SK-N-SH treated with all-trans-retinoic acid at 6 μM for 48 hours (cell line): ENCODE measurements at regions not wholly inside any gene's neighbourhood (a gene's known extent, or its start where the extent isn't known, plus 50 kb on each side); places are given as distances from the start of the nearest gene placed in this dataset.

Source experiments
- ATAC-seq: fragments of 200-7000 bp; cut with Tn5 transposase; 3 replicates; pipeline ENCODE4 v1.9.1; 2020; ENCODE audit warnings: mild to moderate bottlenecking, moderate library complexity
- ARNTL ChIP-seq: fragments of 450-650 bp; formaldehyde crosslinking; IDR thresholded peaks from 2 replicates; pipeline ENCODE4 v1.5.0; 2020; ENCODE audit warnings: low read depth, mild to moderate bottlenecking, moderate library complexity, borderline replicate concordance
- BACH2 ChIP-seq: fragments of 250-450 bp; sonication (Bioruptor Pico); IDR thresholded peaks from 2 replicates; pipeline ENCODE4 v1.9.0; 2021; ENCODE audit warnings: mild to moderate bottlenecking, borderline replicate concordance
- CREB5 ChIP-seq: fragments of 250-450 bp; sonication (Bioruptor Pico); IDR thresholded peaks from 2 replicates; pipeline ENCODE4 v1.5.1; 2020; ENCODE audit warnings: low read depth, mild to moderate bottlenecking, moderate library complexity
- CSDC2 ChIP-seq: fragments of 250-450 bp; sonication (Bioruptor Pico); IDR thresholded peaks from 2 replicates; pipeline ENCODE4 v1.5.0; 2020; ENCODE audit warnings: mild to moderate bottlenecking, moderate library complexity
- ISL1 ChIP-seq: fragments of 250-450 bp; sonication (Bioruptor Pico); IDR thresholded peaks from 2 replicates; pipeline ENCODE4 v2.1.2; 2022; ENCODE audit warnings: mild to moderate bottlenecking, moderate library complexity
- OSR1 ChIP-seq: fragments of 250-450 bp; sonication (Bioruptor Pico); IDR thresholded peaks from 2 replicates; pipeline ENCODE4 v1.8.0; 2022; ENCODE audit warnings: moderate library complexity, mild to moderate bottlenecking, inconsistent platforms
- PATZ1 ChIP-seq: fragments of 250-450 bp; sonication (Bioruptor Pico); IDR thresholded peaks from 2 replicates; pipeline ENCODE4 v1.8.0; 2020; ENCODE audit warnings: mild to moderate bottlenecking, moderate library complexity, borderline replicate concordance
- POU6F1 ChIP-seq: fragments of 250-450 bp; sonication (Bioruptor Pico); IDR thresholded peaks from 2 replicates; pipeline ENCODE4 v1.8.0; 2021; ENCODE audit warnings: low read depth, mild to moderate bottlenecking, moderate library complexity, borderline replicate concordance
- PPARA ChIP-seq: fragments of 250-450 bp; sonication (Bioruptor Pico); IDR thresholded peaks from 2 replicates; pipeline ENCODE4 v1.5.0; 2020; ENCODE audit warnings: mild to moderate bottlenecking, borderline replicate concordance
- RARB ChIP-seq: fragments of 250-450 bp; sonication (Bioruptor Pico); IDR thresholded peaks from 2 replicates; pipeline ENCODE4 v1.8.0; 2021; ENCODE audit warnings: mild to moderate bottlenecking, moderate library complexity
- SNAI2 ChIP-seq: fragments of 250-450 bp; sonication (Bioruptor Pico); IDR thresholded peaks from 2 replicates; pipeline ENCODE4 v1.5.0; 2020; ENCODE audit warnings: mild to moderate bottlenecking, moderate library complexity
- TCF4 ChIP-seq: fragments of 250-450 bp; sonication (Bioruptor Pico); IDR thresholded peaks from 2 replicates; pipeline ENCODE4 v1.8.0; 2021; ENCODE audit warnings: mild to moderate bottlenecking, moderate library complexity, borderline replicate concordance
- TOX ChIP-seq: fragments of 250-450 bp; sonication (Bioruptor Pico); IDR thresholded peaks from 2 replicates; pipeline ENCODE4 v1.8.0; 2021; ENCODE audit warnings: mild to moderate bottlenecking, moderate library complexity, borderline replicate concordance
- TSHZ2 ChIP-seq: fragments of 250-450 bp; sonication (Bioruptor Pico); IDR thresholded peaks from 2 replicates; pipeline ENCODE4 v1.5.0; 2020; ENCODE audit warnings: mild to moderate bottlenecking, moderate library complexity
- ZC3H10 ChIP-seq: fragments of 250-450 bp; sonication (Bioruptor Pico); IDR thresholded peaks from 2 replicates; pipeline ENCODE4 v1.5.1; 2021; ENCODE audit warnings: mild to moderate bottlenecking, moderate library complexity
- ZFP3 ChIP-seq: fragments of 250-450 bp; sonication (Bioruptor Pico); IDR thresholded peaks from 2 replicates; pipeline ENCODE4 v1.5.0; 2020; ENCODE audit warnings: mild to moderate bottlenecking, moderate library complexity
- ZFP30 ChIP-seq: fragments of 450-650 bp; formaldehyde crosslinking; IDR thresholded peaks from 2 replicates; pipeline ENCODE4 v1.5.0; 2022; ENCODE audit warnings: mild to moderate bottlenecking, moderate library complexity
- ZNF565 ChIP-seq: fragments of 450-650 bp; formaldehyde crosslinking; conservative IDR thresholded peaks from 2 replicates; pipeline ENCODE4 v1.5.0; 2020; ENCODE audit warnings: low read depth, mild to moderate bottlenecking, moderate library complexity
- ZNF70 ChIP-seq: fragments of 450-650 bp; formaldehyde crosslinking; IDR thresholded peaks from 2 replicates; pipeline ENCODE4 v1.5.0; 2020; ENCODE audit warnings: mild to moderate bottlenecking, moderate library complexity
- ZNF8 ChIP-seq: fragments of 450-650 bp; formaldehyde crosslinking; IDR thresholded peaks from 2 replicates; pipeline ENCODE4 v1.5.0; 2020; ENCODE audit warnings: mild to moderate bottlenecking, moderate library complexity

GRCh38 chr4:100674976-100675375 is 157.2 kb upstream of the EMCN start (continued):
- TF ChIP-seq CREB5 (CRISPR knock-in tag) (no peak), CSDC2 (no peak), ARNTL (CRISPR knock-in tag) (no peak), ZNF8 (CRISPR knock-in tag) (no peak), TCF4 (CRISPR knock-in tag) (no peak), ZFP30 (CRISPR knock-in tag) (no peak), POU6F1 (no peak)

- ATAC-seq: no peak
- TF ChIP-seq ZNF8 (CRISPR knock-in tag) (no peak), ARNTL (CRISPR knock-in tag) (no peak), POU6F1 (no peak), OSR1 (no peak), SNAI2 (no peak), CSDC2 (no peak), RARB (CRISPR knock-in tag) (no peak), ZFP3 (CRISPR knock-in tag) (no peak), PPARA (CRISPR knock-in tag) (no peak), TSHZ2 (no peak), BACH2 (CRISPR knock-in tag) (no peak), ZFP30 (CRISPR knock-in tag) (no peak), TOX (no peak), ZNF70 (CRISPR knock-in tag) (no peak), PATZ1 (CRISPR knock-in tag) (no peak)
- TF ChIP-seq, all 23 proteins: peak for 0
These were observed 139.4 kb upstream of the EMCN start for GRCh38 chr4:100657187-100657586.

GRCh38 chr4:100651499-100652175 is 133.8 kb upstream of the EMCN start:
- no peak for ATAC-seq
- TF ChIP-seq POU6F1: no peak
- TF ChIP-seq RARB (CRISPR knock-in tag): no peak
- TF ChIP-seq ZNF565 (CRISPR knock-in tag): no peak
- no peak for TF ChIP-seq ISL1 (CRISPR knock-in tag)
- no peak for TF ChIP-seq PATZ1 (CRISPR knock-in tag)
- no peak for TF ChIP-seq ARNTL (CRISPR knock-in tag)
- no peak for TF ChIP-seq CSDC2
- TF ChIP-seq TSHZ2: no peak
- no peak for TF ChIP-seq BACH2 (CRISPR knock-in tag)
- TF ChIP-seq ZC3H10 (CRISPR knock-in tag): no peak
- no peak for TF ChIP-seq PPARA (CRISPR knock-in tag)
- TF ChIP-seq TOX: no peak
